Inflammatory macrophage treated with lipopolysaccharide for 1 hour (primary cell): ENCODE measurements at regions not wholly inside any gene's neighbourhood (a gene's known extent, or its start where the extent isn't known, plus 50 kb on each side); places are given as distances from the start of the nearest gene placed in this dataset.
"Not testable (repeated sequence)": the region's sequence is repeated elsewhere in the genome, so short reads cannot be mapped to it uniquely, and the experiment has no call there.

ENCODE experiments used
- DNase-seq, 2 donors: peaks; one replicate each; pipeline ENCODE4 v3.0.0-alpha.2; 2020 to 2022

- DNase-seq = no peak
Measured at GRCh38 chr1:189513091-189513490, 964.6 kb downstream of the BRINP3 start.

- no peak for DNase-seq
Measured at GRCh38 chr1:189522441-189522840, 955.2 kb downstream of the BRINP3 start.

GRCh38 chr1:189524501-189524900 lies 953.2 kb downstream of the BRINP3 start:
- no peak for DNase-seq

- no peak for DNase-seq
Measured at GRCh38 chr1:189530162-189530561, 947.5 kb downstream of the BRINP3 start.

- DNase-seq = no peak
Measured at GRCh38 chr1:189538271-189538670, 939.4 kb downstream of the BRINP3 start.

GRCh38 chr1:189550498-189550897 lies 927.2 kb downstream of the BRINP3 start:
- DNase-seq = no peak

- no peak for DNase-seq
Measured at GRCh38 chr1:189563784-189564183, 913.9 kb downstream of the BRINP3 start.

GRCh38 chr1:189567890-189568289 lies 909.8 kb downstream of the BRINP3 start:
- no peak for DNase-seq

GRCh38 chr1:189596197-189596596 lies 881.5 kb downstream of the BRINP3 start:
- no peak for DNase-seq

- no peak for DNase-seq
Measured at GRCh38 chr1:189597083-189597482, 880.6 kb downstream of the BRINP3 start.

- DNase-seq = no peak
Measured at GRCh38 chr1:189605226-189605625, 872.4 kb downstream of the BRINP3 start.

GRCh38 chr1:189606047-189606446 lies 871.6 kb downstream of the BRINP3 start:
- DNase-seq = no peak

GRCh38 chr1:189606795-189607476 lies 870.7 kb downstream of the BRINP3 start:
- no peak for DNase-seq

- DNase-seq = no peak
Measured at GRCh38 chr1:189607477-189608096, 870.1 kb downstream of the BRINP3 start.

GRCh38 chr1:189609167-189609566 lies 868.5 kb downstream of the BRINP3 start:
- DNase-seq = no peak

GRCh38 chr1:189616893-189617292 lies 860.8 kb downstream of the BRINP3 start:
- no peak for DNase-seq

- no peak for DNase-seq
Measured at GRCh38 chr1:189619682-189620332, 857.9 kb downstream of the BRINP3 start.

- no peak for DNase-seq
Measured at GRCh38 chr1:189620471-189620870, 857.2 kb downstream of the BRINP3 start.

- no peak for DNase-seq
Measured at GRCh38 chr1:189623336-189623735, 854.3 kb downstream of the BRINP3 start.

GRCh38 chr1:189627427-189627826 lies 850.2 kb downstream of the BRINP3 start:
- DNase-seq = no peak

GRCh38 chr1:189628857-189629256 lies 848.8 kb downstream of the BRINP3 start:
- DNase-seq = no peak

- DNase-seq = no peak
Measured at GRCh38 chr1:189633658-189634057, 844.0 kb downstream of the BRINP3 start.

- DNase-seq = no peak
Measured at GRCh38 chr1:189637041-189637440, 840.6 kb downstream of the BRINP3 start.

GRCh38 chr1:189644156-189644555 lies 833.5 kb downstream of the BRINP3 start:
- DNase-seq = not testable (repeated sequence)
